CD4-positive, alpha-beta T cell treated with Interleukin-6 for 4 hours (primary cell): ENCODE measurements at regions not wholly inside any gene's neighbourhood (a gene's known extent, or its start where the extent isn't known, plus 50 kb on each side); places are given as distances from the start of the nearest gene placed in this dataset.
"Not testable (repeated sequence)": the region's sequence is repeated elsewhere in the genome, so short reads cannot be mapped to it uniquely, and the experiment has no call there.

Experiments used
- DNase-seq: peaks from one replicate; pipeline ENCODE4 v3.0.0-alpha.2; 2020; ENCODE audit warnings: mixed read lengths

- DNase-seq, result no peak
Measured at GRCh38 chr6:97347111-97347510, 64.1 kb upstream of the MMS22L start.

- DNase-seq, result no peak
Measured at GRCh38 chr6:97361286-97361685, 78.3 kb upstream of the MMS22L start.

- no peak for DNase-seq
Measured at GRCh38 chr6:97364327-97364726, 81.3 kb upstream of the MMS22L start.

GRCh38 chr6:97382071-97382470, 99.1 kb upstream of the MMS22L start:
- DNase-seq, result not testable (repeated sequence)

GRCh38 chr6:97392735-97393134, 109.7 kb upstream of the MMS22L start:
- DNase-seq, result no peak

- peak; percentile 55 for DNase-seq
Measured at GRCh38 chr6:97394160-97394748, 111.2 kb upstream of the MMS22L start.

- no peak for DNase-seq
Measured at GRCh38 chr6:97396880-97397279, 113.9 kb upstream of the MMS22L start.

- DNase-seq, result no peak
Measured at GRCh38 chr6:97399208-97399607, 116.2 kb upstream of the MMS22L start.

- DNase-seq, result no peak
Measured at GRCh38 chr6:97401533-97401932, 118.5 kb upstream of the MMS22L start.

GRCh38 chr6:97405818-97406409, 122.9 kb upstream of the MMS22L start:
- DNase-seq, result no peak

GRCh38 chr6:97406633-97407032, 123.6 kb upstream of the MMS22L start:
- no peak for DNase-seq

- no peak for DNase-seq
Measured at GRCh38 chr6:97411610-97412009, 128.6 kb upstream of the MMS22L start.

- DNase-seq, result no peak
Measured at GRCh38 chr6:97412511-97412910, 129.5 kb upstream of the MMS22L start.

GRCh38 chr6:97422171-97422570, 139.2 kb upstream of the MMS22L start:
- no peak for DNase-seq

- DNase-seq, result no peak
Measured at GRCh38 chr6:97423190-97423589, 140.2 kb upstream of the MMS22L start.

- DNase-seq, result no peak
Measured at GRCh38 chr6:97427648-97428047, 144.6 kb upstream of the MMS22L start.

- DNase-seq, result no peak
Measured at GRCh38 chr6:97437087-97437486, 154.1 kb upstream of the MMS22L start.

GRCh38 chr6:97438011-97438671, 155.1 kb upstream of the MMS22L start:
- DNase-seq, result no peak

GRCh38 chr6:97440590-97441176, 157.7 kb upstream of the MMS22L start:
- DNase-seq, result no peak

GRCh38 chr6:97443408-97444080, 160.5 kb upstream of the MMS22L start:
- no peak for DNase-seq

- DNase-seq, result no peak
Measured at GRCh38 chr6:97445407-97445806, 162.4 kb upstream of the MMS22L start.

GRCh38 chr6:97449444-97449966, 166.5 kb upstream of the MMS22L start:
- DNase-seq, result no peak

GRCh38 chr6:97450087-97450486, 167.1 kb upstream of the MMS22L start:
- no peak for DNase-seq
